COLO829 (cell line): ENCODE measurements at regions not wholly inside any gene's neighbourhood (a gene's known extent, or its start where the extent isn't known, plus 50 kb on each side); places are given as distances from the start of the nearest gene placed in this dataset.

ENCODE experiments used
- DNase-seq: peaks from one replicate; pipeline ENCODE4 v3.0.0; 2012; ENCODE audit warnings: low spot score

DNA sequence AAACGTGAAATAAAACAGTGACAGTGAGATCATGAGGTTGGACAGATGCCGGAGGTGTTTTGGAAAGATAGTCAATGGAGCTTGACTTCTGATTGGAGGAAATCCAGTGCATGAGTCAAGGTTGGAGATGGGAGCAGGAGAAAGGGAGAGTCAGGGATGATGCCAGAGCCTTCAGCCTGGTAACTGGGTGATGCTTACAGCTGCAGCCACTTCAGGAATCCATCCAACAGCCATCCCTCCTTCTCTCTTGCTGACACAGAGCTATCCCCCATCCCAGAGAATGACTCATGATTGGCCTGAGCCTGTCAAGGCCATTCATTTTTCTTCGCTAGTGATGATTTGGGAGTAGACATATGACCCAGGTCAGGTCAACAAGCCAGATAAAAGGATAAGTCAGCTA, 112.8 kb downstream of the SAMD5 start:
- peak; percentile 9 for DNase-seq

DNA sequence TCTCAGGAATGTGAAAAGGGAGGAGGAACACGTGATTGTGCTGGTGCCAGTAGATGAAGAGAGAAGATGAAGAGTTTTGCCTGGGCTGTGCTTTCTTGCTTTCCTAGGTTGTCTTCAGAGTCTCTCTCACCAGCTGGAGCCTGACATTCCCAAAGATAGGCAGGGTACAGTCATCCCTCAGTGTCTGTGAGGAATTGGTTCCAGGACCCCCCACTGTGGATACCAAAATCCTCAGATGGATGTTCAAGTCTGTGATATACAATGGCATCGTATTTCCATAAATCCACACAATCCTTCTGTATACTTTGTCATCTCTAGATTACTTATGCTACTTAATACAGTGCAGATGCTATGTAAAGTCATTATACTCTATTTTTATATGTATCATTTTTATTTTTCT, 113.5 kb downstream of the SAMD5 start:
- no peak for DNase-seq

DNA sequence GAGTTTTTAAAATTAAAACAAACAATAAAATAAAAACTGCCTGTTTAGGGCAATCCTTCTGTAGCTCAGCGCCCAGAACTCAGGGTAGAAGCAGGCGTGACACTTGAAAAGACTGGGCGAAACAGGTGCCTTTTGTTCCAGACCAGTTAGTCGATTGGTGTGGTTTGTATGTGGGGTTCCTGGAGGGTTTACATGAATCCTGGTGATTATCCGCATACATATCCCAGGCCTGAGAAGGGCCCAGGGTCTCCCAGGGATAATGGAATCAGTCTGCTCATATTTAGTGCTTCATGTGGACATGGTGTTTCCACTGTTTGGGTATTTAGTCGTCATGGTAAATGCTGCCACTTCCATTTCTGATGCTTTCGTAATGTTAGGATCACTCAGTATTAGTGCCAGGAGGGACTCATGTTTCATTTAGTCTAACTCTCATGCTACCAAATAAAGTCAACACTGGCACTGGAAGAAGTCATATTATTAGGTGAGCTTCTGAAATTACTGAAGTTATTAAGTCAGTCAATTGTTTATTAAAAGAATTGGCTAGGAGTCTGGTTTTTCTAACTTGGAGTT, 116.5 kb downstream of the SAMD5 start:
- no peak for DNase-seq

DNA sequence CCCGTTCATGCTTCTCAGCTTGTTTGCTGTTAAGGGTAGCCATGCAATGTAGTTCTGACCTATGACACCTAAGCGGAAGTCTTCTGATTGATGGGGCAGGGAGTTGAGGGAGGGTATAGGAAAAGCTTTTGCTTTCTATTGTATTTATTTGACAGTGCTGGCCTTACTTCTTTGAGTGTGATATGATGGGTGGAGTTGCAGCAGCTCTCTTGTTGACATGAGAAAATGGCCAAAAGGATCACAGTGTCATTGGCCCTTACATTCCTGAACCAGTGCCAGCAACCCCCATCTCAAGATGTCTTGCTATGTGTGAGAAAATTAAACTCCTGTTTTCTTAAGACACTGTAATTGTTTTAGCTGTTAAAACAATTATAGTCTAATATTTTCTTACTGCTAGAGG, 117.5 kb downstream of the SAMD5 start:
- DNase-seq = no peak

DNA sequence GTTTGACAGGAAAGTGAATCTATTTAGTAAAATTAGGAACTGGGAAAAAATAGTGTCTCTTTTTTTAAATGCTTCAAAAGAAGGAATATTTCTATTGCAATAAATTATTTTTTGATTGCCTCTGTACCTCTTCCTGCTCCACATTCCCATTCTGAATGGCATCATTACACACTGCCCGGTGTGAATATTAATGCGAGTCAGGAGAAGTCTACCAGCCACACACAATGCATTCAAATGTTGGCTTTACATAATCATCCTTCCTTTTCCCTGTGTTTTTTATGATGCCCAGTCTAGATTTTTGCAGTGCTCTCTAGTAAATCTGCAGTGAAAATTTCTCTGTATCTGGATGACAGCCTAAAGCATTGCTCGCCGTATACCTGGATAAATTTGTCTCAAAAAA, 118.9 kb downstream of the SAMD5 start:
- no peak for DNase-seq

DNA sequence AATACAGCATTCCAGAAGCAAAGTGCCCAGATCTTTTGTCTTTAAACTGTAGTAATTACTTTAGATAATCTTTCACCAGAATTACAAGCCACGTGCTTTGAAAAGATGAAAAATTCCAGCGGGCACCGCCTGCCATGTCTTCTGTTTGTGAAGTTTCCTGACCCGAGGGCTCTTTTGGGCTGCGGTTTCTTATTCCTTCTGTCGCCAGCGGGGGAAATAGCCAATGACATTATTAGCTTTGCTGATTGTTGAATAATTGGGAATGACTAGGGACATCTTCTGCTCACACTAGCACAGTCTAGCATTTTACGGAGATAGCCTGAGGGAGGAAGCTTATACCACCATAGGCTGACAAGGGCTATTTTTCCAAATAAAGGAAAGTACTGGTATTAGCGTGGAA, 124.7 kb downstream of the SAMD5 start:
- DNase-seq = no peak

DNA sequence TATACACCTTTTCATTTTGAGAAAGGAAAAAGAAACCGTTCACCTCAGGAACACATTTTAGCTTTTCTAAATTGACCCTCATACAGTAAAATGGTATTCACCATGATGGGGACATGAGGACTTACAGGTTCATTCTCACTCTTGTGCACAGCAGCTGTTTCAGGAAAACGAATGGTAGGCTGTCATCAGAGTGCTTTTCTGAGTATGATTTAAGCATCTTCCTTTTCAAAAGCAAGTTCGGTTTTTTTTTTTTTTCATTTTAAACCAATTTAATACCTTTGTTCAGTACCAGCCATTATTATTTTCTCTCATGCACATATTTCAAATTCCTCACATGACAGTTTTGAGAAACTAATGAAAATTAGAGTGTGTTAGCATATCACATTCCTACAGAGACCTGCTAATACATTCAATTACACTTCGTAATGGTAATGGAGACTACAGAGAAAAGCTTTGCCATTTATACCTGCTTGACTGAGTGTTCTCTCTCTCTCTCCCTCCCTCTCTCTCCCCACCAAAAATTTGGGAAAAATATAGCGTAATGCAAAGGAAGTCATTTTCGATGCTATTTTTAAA, 129.2 kb downstream of the SAMD5 start:
- DNase-seq = no peak

DNA sequence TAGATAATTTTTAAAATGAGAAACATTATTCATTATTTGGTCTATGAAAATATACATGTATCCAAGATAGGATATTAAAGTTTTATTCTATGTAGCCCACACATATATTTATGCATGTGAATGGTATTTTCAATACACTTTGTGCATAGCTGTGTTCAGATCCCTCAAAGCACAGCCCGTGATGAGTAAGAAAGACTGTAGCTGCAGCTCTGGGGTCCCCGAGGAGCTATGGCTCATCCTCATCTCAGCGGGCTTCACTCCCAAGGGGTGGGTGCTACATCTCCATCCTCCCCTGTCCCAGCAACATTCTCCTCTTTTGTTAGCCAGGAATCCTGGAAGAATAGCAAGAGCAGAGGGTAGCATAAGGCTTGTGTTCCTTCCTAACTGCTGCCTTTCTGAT, 130.8 kb downstream of the SAMD5 start:
- no peak for DNase-seq

DNA sequence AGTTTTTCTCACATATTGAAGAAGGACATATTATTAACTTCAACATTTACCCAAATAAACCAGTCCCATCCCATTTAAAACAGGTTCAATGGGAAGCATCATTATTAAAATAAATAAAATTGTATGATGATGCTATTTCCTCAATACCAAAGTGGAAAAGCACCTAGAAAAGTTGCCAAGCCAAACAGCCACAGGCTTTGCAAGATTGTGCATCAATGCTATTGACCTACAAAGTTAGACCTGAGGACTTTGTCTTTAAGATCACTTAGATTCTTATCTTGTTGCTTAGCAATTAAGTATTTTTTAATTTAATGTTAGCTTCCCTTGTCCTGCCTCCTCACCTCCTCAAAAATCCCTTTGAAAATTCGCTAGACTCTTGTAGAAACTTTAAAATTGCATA, 132.1 kb downstream of the SAMD5 start:
- no peak for DNase-seq

DNA sequence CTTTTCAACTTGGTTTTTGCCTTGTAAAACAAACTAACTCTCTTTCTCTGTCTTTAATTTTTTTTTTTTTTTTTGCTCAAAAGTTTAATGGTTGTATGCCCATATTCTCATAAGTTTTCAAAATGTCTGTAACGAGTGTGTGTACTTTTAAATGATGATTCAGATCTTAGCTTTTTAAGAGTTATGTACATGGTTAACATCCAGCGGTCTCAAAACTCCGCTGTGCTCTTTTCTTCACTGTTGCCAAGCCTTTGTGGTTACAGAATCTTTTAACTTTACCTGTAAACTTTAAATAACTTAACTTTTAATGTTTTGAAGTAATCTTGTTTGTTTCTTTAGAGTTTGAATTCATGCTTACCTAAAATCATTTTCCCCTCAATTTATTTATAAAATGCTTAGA, 133.0 kb downstream of the SAMD5 start:
- no peak for DNase-seq

DNA sequence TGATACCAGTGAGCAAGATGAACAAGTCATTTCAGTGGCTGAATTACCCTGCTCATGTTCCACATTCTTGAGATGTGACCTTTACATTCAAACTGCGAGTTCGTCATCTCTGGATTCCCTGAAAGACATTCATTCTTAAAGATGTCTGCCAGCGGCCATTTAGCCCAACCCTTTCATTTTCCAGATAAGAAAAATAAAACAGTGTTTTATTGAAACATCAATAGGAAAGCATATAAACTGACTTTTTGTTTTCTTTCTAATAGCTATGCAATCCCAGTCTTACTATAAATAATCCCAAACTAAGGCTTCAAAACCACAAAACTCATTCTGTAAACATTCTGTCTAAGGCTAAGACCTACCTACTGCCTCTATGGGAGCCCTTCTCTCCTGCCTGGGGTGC, 134.0 kb downstream of the SAMD5 start:
- DNase-seq = peak; percentile 71

DNA sequence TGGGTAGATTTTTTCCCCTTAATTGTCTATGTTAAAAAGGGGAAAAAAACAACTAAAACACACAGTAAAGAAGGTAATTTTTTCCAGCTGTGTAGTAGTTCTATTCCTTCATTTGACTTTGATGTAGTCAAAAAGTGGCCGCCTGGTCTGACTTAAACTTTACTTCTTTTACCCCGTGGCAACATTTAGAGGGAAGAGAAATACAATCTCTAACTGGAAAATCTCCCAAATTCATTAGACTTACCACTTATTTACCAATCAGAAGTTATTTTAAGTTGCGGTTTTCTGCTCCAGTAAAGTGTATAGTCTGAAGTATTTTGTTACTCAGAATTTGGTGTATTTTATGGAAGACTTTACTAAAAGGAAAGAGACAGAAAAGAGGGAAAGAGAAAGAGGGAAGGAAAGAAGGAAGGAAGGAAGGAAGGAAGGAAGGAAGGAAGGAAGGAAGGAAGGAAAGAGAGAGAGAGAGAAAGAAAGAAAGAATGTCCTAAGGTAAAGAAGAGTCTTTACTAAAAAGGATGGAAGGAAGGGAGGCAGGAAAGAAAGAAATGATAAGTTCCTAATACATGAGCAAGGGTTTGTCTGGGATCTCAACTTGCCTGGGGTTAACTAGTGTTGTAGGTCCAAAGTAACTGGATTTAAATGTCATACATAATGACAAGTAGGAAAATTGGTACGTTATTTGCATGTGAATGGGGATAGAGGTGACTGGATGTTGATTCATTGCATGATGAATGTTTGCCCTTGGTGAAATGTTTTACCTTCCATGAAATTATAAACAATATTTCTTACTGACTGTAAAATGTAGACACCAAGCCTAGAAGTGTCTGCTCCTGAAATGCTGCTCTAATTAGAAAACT, 135.1 kb downstream of the SAMD5 start:
- no peak for DNase-seq

DNA sequence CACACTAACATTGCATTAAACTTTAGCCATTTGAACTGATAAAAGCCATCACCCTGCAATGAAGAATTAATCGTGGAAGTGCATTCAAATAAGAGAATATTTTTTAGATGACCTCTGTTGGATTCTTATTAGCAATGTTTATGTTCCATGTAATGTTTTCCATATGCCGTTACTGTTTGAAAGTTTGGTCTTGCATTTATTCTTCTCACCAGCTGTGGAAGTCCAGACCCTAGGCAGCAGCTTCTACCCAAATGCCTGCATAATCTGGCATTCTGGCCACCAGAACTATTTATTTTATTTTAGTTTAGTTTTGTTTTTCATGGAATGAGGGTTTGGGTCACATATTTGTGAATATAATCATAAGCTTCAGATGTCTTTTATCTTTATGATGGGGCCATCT, 140.4 kb downstream of the SAMD5 start:
- DNase-seq = no peak

DNA sequence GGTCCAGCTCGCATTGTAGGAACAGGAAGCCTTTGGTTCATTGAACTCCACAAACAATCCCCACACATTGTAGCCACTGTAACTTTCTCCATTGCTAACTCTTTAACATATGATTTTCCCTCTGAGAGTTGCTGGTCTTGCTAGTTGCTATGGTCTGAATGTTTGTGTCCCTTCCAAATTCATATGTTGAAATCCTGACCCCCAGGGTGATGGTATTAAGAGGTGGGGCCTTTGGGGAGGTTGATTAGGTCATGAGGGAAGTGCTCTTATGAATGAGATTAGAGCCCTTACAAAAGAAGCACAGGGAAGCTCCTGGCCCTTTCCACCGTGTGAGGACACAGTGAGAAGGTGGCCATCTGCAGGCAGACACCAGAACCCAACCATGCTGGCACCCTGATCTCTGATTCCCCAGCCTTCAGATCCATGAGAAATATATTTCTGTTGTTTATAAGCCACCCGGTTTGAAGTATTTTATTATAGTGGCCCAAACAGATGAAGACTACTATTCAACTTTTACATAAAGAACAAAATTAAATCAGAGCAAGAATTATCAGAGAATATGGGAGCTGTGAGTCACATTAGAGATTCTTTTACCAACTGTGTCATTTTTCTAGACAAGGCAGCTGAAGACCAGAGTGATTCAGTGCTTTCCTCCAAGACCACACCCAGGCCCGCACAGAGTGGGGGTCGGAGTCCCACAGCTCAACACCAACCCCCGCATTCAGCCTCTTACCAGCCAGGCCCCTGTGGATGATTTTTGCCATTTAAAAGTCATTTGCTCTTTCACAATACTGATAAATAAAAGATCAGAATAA, 143.0 kb downstream of the SAMD5 start:
- peak; percentile 29 for DNase-seq

DNA sequence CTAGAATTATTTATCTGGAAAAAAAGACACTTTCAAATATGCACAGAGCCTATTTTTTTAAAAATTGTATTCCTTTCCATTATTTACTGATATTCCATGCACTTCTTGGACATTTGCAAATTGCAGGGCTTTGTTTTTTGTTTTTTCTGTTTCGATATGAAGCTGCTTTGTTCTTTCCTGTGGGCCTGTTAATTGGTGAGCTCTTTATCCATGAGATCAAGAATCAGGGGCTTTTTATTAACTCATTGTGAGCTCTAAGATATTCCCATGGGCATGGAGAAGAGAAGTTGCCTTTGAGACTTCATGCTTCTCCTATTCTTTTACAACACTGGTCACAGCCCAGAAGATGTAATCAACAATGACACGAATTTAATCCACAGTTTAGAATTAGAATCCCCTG, 145.1 kb downstream of the SAMD5 start:
- DNase-seq = no peak

DNA sequence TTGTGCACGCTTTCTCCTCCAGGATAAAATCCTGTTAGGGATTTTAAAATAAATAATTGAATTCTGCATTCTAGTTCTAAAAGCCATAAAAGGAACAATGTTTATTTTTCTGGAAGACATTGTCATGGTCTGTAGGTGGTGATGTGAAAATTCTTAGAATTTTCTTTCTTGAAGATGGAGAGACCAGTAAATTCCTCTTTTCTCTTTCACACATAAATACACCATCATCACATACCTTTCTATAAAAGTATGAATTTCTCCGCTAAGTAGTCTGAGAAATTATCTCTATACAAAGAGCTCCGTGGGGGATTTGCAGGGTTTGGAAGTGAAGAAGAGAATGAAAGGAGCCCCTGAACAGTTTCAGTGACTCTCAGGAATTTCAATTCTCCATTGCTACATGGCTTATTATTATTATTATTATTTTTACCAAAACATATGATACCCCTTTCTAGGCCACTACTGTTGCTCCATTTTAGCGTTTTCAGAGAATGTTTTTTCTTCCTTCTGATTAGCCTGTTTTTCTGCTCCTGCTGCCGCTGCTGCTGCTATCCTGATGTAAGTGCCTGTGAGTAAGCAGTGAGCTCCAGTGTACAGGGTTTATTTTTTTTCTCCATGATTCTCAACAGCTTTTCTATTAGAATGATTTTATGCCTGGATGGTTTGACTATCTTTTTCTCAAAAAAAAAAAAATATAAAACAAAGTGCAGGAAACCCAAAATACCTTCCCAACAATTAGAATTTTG, 145.8 kb downstream of the SAMD5 start:
- DNase-seq = no peak

DNA sequence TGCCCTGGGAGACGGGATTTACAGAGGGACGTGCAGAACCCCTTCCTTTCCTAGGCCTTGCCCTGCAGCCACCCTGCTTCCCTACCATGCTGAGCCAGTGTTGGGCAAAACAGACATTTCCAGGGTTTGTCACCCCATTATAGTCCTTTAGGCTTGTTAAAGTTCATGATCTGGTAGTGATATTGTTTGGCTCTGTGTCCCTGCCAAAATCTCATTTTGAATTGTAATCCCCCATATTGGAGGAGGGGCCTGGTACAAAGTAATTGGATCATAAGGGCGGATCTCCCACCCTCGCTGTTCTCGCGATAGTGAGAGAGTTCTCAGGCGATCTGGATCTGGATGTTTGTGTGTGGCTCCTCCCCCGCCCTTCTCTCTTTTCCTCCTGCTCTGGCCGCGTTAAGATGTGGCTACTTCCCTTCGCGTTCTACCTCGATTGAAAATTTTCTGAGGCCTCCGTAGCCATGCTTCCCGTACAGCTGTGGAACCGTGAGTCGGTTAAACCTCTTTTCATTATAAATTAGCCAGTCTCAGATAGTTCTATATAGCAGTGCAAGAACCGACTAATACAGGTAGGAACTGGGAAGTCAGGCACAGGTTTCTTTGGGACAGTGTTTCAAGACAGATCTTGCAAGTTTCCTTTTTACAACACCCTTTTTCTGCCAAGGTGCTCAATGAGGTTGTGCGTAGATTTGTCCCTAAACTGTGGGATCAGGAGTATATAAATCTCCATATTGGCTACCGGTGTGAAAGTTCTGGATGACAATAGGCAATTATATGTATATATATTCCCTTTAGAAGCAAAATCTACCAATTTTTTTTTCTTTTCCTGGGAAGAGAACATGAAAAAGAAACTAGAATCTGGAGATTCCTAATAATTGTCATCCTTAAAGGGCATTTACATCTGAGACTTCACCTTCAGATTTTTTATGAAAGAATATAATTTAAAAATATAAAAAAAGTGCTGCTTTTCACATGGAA, 152.1 kb downstream of the SAMD5 start:
- DNase-seq = no peak

DNA sequence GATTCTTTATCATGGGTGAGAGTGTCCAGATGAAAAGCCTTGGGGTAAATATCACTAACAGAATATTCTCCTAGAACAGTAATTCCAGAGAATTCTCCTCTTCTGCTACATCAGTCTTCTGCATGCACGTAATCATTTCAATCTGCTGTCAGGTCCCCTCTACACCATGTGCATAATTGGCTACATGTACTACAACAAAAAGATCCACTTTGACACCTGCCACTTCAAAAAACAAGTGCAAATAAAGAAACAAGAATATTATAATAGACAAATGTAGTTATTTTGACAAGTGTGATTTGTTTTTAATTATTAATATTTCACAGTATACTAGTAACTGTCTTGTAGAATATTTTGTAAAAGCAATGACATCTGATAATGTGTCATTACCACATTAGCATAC, 154.2 kb downstream of the SAMD5 start:
- no peak for DNase-seq

DNA sequence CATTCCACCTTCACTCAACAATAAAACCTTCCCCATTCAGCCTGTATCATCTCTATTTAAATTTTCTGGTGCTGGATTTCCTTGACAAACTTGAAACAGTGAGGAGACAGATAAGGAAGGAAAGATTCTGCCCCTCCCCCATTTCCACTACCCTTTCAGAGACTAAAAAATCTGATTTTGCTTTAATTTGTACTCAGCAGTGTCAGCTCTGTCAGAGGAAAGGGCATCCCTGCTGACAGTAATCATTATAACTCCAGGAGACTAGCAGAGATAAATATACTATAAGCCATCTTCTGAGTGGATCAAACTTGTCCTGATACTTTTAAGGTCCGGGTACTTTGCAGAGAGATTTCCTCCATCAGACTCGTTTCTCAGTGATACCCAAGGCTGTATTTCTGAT, 155.6 kb downstream of the SAMD5 start:
- no peak for DNase-seq

DNA sequence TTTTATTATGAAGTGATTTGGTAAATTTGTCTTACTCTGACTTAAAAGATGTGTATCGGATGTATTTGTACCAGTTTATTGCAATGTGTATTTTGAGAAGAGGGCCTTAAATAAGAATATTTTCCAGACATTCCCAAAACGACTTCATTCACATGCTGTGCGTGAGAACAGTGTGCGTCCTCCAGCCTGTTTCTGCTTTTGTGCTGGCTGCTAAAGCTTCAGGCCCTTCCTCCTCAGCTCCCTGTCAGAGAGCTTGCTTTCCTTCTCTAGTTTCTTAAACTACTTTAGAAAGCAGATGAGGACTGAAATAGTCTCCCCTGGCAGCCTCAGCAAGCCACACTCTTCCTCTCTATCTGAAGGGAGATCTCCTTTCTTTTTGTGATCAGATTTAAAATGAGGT, 157.8 kb downstream of the SAMD5 start:
- DNase-seq = no peak

DNA sequence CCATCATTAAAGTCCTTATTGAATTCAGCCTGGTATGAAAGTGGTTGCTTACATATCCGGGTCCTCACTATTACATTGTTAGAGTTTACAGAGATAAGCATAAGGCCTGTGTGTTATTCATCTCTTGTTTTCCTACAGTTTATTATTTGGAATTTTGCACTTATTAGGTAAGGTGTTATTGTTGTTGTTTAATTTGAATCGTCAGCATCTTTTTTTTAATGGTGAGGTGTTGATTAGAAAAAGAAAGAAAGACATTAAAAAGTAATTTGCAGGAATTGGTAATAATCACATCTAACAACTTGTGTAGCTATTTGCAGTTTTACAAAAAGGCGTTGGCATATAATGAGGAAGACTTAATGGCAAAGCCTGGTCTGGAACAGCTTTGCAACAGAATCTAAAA, 158.6 kb downstream of the SAMD5 start:
- DNase-seq = no peak
